ENCODE measurements at regions not wholly inside any gene's neighbourhood (a gene's known extent, or its start where the extent isn't known, plus 50 kb on each side); places are given as distances from the start of the nearest gene placed in this dataset.

- Mint-ChIP-seq H3K9me3 (peaks cover 0 to 2% (median 0%) of the 10 kb centered on the region in 8 donors), H3K27me3 (peaks cover 3 to 9% of the 10 kb centered on the region in 2 donors), H3K4me1 (peaks cover 2 to 15% (median 6%) of the 10 kb centered on the region in 4 donors), H3K27ac (no peak overlapping the region), H3K36me3 (no peaks in the 10 kb centered on the region), H3K4me3 (no peak overlapping the region)
- H3K27me3 ChIP-seq (ENCODE audit: insufficient read depth, low read length), result no peaks in the 10 kb centered on the region
- H3K9me3 ChIP-seq (ENCODE audit: control insufficient read depth in 1 of 2, low read length in 2 of 2), result no peaks in the 10 kb centered on the region
- ChIA-PET CTCF (ENCODE audit: partially characterized antibody) (no interaction called here), POLR2A (ENCODE audit: partially characterized antibody) (no interaction called here)
- H3K4me1 ChIP-seq (ENCODE audit: insufficient read depth, low read length), result no peaks in the 10 kb centered on the region
- no peak overlapping the region for H3K27ac ChIP-seq (ENCODE audit: low read depth, low read length)
- no peaks in the 10 kb centered on the region for H3K36me3 ChIP-seq (ENCODE audit: insufficient read depth, low read length)
- no peak for DNase-seq
- no peak overlapping the region for H3K4me3 ChIP-seq (ENCODE audit: low read length in 2 of 2)
- intact Hi-C loops (cut with micrococcal nuclease), result no loop called here
Measured at GRCh38 chr20:52820641-52821292, 151.4 kb upstream of the TSHZ2 start.

- Mint-ChIP-seq H3K4me1 (no peaks in the 10 kb centered on the region), H3K27ac (no peak overlapping the region), H3K27me3 (peaks cover 3 to 9% of the 10 kb centered on the region in 2 donors), H3K4me3 (no peak overlapping the region), H3K36me3 (no peaks in the 10 kb centered on the region), H3K9me3 (peaks cover 0 to 2% (median 0%) of the 10 kb centered on the region in 8 donors)
- Histone ChIP-seq H3K27me3 (ENCODE audit: insufficient read depth, low read length) (no peaks in the 10 kb centered on the region), H3K4me3 (ENCODE audit: low read length in 2 of 2) (no peak overlapping the region), H3K27ac (ENCODE audit: low read depth, low read length) (no peak overlapping the region), H3K9me3 (ENCODE audit: control insufficient read depth in 1 of 2, low read length in 2 of 2) (no peaks in the 10 kb centered on the region), H3K36me3 (ENCODE audit: insufficient read depth, low read length) (no peaks in the 10 kb centered on the region), H3K4me1 (ENCODE audit: insufficient read depth, low read length) (no peaks in the 10 kb centered on the region)
- no peak for DNase-seq
- POLR2A ChIA-PET (ENCODE audit: partially characterized antibody), result no interaction called here
- CTCF ChIA-PET (ENCODE audit: partially characterized antibody), result no interaction called here
- intact Hi-C loops (cut with micrococcal nuclease), result no loop called here
Measured at GRCh38 chr20:52818491-52818890, 153.7 kb upstream of the TSHZ2 start.

- no peaks in the 10 kb centered on the region for H3K36me3 Mint-ChIP-seq
- Histone ChIP-seq H3K4me3 (ENCODE audit: low read length in 2 of 2) (no peak overlapping the region), H3K9me3 (ENCODE audit: control insufficient read depth in 1 of 2, low read length in 2 of 2) (no peaks in the 10 kb centered on the region), H3K36me3 (ENCODE audit: insufficient read depth, low read length) (no peaks in the 10 kb centered on the region), H3K4me1 (ENCODE audit: insufficient read depth, low read length) (no peaks in the 10 kb centered on the region), H3K27me3 (ENCODE audit: insufficient read depth, low read length) (no peaks in the 10 kb centered on the region), H3K27ac (ENCODE audit: low read depth, low read length) (no peak overlapping the region)
- no peak overlapping the region for H3K27ac Mint-ChIP-seq
- no peak overlapping the region for H3K4me3 Mint-ChIP-seq
- H3K4me1 Mint-ChIP-seq, result no peaks in the 10 kb centered on the region
- intact Hi-C loops (cut with micrococcal nuclease), result no loop called here
- DNase-seq, result no peak
- POLR2A ChIA-PET (ENCODE audit: partially characterized antibody), result no interaction called here
- H3K9me3 Mint-ChIP-seq, result peaks cover 0 to 2% (median 0%) of the 10 kb centered on the region in 8 donors
- CTCF ChIA-PET (ENCODE audit: partially characterized antibody), result no interaction called here
- H3K27me3 Mint-ChIP-seq, result peaks cover 3 to 9% of the 10 kb centered on the region in 2 donors
Measured at GRCh38 chr20:52817981-52818380, 154.2 kb upstream of the TSHZ2 start.

- Mint-ChIP-seq H3K27me3 (peaks cover 3 to 6% of the 10 kb centered on the region in 2 donors), H3K4me1 (no peaks in the 10 kb centered on the region), H3K9me3 (peaks cover 0 to 2% (median 0%) of the 10 kb centered on the region in 8 donors), H3K27ac (no peak overlapping the region), H3K4me3 (no peak overlapping the region), H3K36me3 (no peaks in the 10 kb centered on the region)
- POLR2A ChIA-PET (ENCODE audit: partially characterized antibody), result no interaction called here
- Histone ChIP-seq H3K27ac (ENCODE audit: low read depth, low read length) (no peak overlapping the region), H3K4me1 (ENCODE audit: insufficient read depth, low read length) (no peaks in the 10 kb centered on the region), H3K4me3 (ENCODE audit: low read length in 2 of 2) (no peak overlapping the region), H3K27me3 (ENCODE audit: insufficient read depth, low read length) (no peaks in the 10 kb centered on the region), H3K36me3 (ENCODE audit: insufficient read depth, low read length) (no peaks in the 10 kb centered on the region), H3K9me3 (ENCODE audit: control insufficient read depth in 1 of 2, low read length in 2 of 2) (no peaks in the 10 kb centered on the region)
- intact Hi-C loops (cut with micrococcal nuclease), result no loop called here
- no peak for DNase-seq
- CTCF ChIA-PET (ENCODE audit: partially characterized antibody), result no interaction called here
Measured at GRCh38 chr20:52817511-52817910, 154.6 kb upstream of the TSHZ2 start.

GRCh38 chr20:52814371-52814770 lies 157.8 kb upstream of the TSHZ2 start:
- H3K27me3 Mint-ChIP-seq, result peaks cover 5 to 12% of the 10 kb centered on the region in 2 donors
- no peaks in the 10 kb centered on the region for H3K36me3 Mint-ChIP-seq

GRCh38 chr20:52812231-52812847 lies 159.8 kb upstream of the TSHZ2 start:
- H3K9me3 Mint-ChIP-seq, result no peaks in the 10 kb centered on the region
- POLR2A ChIA-PET (ENCODE audit: partially characterized antibody), result no interaction called here
- DNase-seq, result no peak
- H3K27ac Mint-ChIP-seq, result no peak overlapping the region
- Histone ChIP-seq H3K9me3 (ENCODE audit: control insufficient read depth in 1 of 2, low read length in 2 of 2) (no peaks in the 10 kb centered on the region), H3K4me1 (ENCODE audit: insufficient read depth, low read length) (no peaks in the 10 kb centered on the region), H3K27ac (ENCODE audit: low read depth, low read length) (no peak overlapping the region), H3K4me3 (ENCODE audit: low read length in 2 of 2) (no peak overlapping the region), H3K36me3 (ENCODE audit: insufficient read depth, low read length) (no peaks in the 10 kb centered on the region), H3K27me3 (ENCODE audit: insufficient read depth, low read length) (no peaks in the 10 kb centered on the region)
- intact Hi-C loops (cut with micrococcal nuclease), result no loop called here
- CTCF ChIA-PET (ENCODE audit: partially characterized antibody), result no interaction called here
- H3K36me3 Mint-ChIP-seq, result no peaks in the 10 kb centered on the region
- no peaks in the 10 kb centered on the region for H3K4me1 Mint-ChIP-seq
- peaks cover 3 to 13% of the 10 kb centered on the region in 2 donors for H3K27me3 Mint-ChIP-seq
- H3K4me3 Mint-ChIP-seq, result no peak overlapping the region

More at GRCh38 chr20:52814371-52814770, 157.8 kb upstream of the TSHZ2 start:
- ChIA-PET POLR2A (ENCODE audit: partially characterized antibody) (no interaction called here), CTCF (ENCODE audit: partially characterized antibody) (no interaction called here)
- Histone ChIP-seq H3K27ac (ENCODE audit: low read depth, low read length) (no peak overlapping the region), H3K4me3 (ENCODE audit: low read length in 2 of 2) (no peak overlapping the region), H3K4me1 (ENCODE audit: insufficient read depth, low read length) (no peaks in the 10 kb centered on the region), H3K27me3 (ENCODE audit: insufficient read depth, low read length) (no peaks in the 10 kb centered on the region), H3K9me3 (ENCODE audit: control insufficient read depth in 1 of 2, low read length in 2 of 2) (no peaks in the 10 kb centered on the region), H3K36me3 (ENCODE audit: insufficient read depth, low read length) (no peaks in the 10 kb centered on the region)
- H3K4me1 Mint-ChIP-seq, result no peaks in the 10 kb centered on the region
- H3K9me3 Mint-ChIP-seq, result no peaks in the 10 kb centered on the region
- DNase-seq, result no peak
- intact Hi-C loops (cut with micrococcal nuclease), result no loop called here
- no peak overlapping the region for H3K4me3 Mint-ChIP-seq
- no peak overlapping the region for H3K27ac Mint-ChIP-seq

- peaks cover 3 to 19% of the 10 kb centered on the region in 2 donors for H3K27me3 Mint-ChIP-seq
- POLR2A ChIA-PET (ENCODE audit: partially characterized antibody), result no interaction called here
- CTCF ChIA-PET (ENCODE audit: partially characterized antibody), result interaction anchor here (1.0 kb wide), 1 partner anchor 10 kb away, joined by 3 read pairs; no protein-coding TSS in a partner anchor
Measured at GRCh38 chr20:52809003-52809402, 163.2 kb upstream of the TSHZ2 start.

More at GRCh38 chr20:52809003-52809402, 163.2 kb upstream of the TSHZ2 start:
- no peak overlapping the region for H3K27ac Mint-ChIP-seq
- no peak overlapping the region for H3K4me3 ChIP-seq (ENCODE audit: low read length in 2 of 2)
- H3K27ac ChIP-seq (ENCODE audit: low read depth, low read length), result no peak overlapping the region
- no peaks in the 10 kb centered on the region for H3K4me1 Mint-ChIP-seq
- H3K9me3 Mint-ChIP-seq, result no peaks in the 10 kb centered on the region
- intact Hi-C loops (cut with micrococcal nuclease), result no loop called here
- DNase-seq, result no peak
- no peaks in the 10 kb centered on the region for H3K36me3 Mint-ChIP-seq
- H3K4me1 ChIP-seq (ENCODE audit: insufficient read depth, low read length), result no peaks in the 10 kb centered on the region
- H3K9me3 ChIP-seq (ENCODE audit: control insufficient read depth in 1 of 2, low read length in 2 of 2), result no peaks in the 10 kb centered on the region
- H3K27me3 ChIP-seq (ENCODE audit: insufficient read depth, low read length), result no peaks in the 10 kb centered on the region
- no peak overlapping the region for H3K4me3 Mint-ChIP-seq
- H3K36me3 ChIP-seq (ENCODE audit: insufficient read depth, low read length), result no peaks in the 10 kb centered on the region
